Fibroblast of peridontal ligament (primary cell): ENCODE measurements at regions not wholly inside any gene's neighbourhood (a gene's known extent, or its start where the extent isn't known, plus 50 kb on each side); places are given as distances from the start of the nearest gene placed in this dataset.
"Not testable (repeated sequence)": the region's sequence is repeated elsewhere in the genome, so short reads cannot be mapped to it uniquely, and the experiment has no call there.

Experiments
- DNase-seq: peaks from one replicate; pipeline ENCODE4 v3.0.0-alpha.2; 2010; ENCODE audit errors: extremely low read depth

- DNase-seq = no peak
Observed at GRCh38 chr7:87287738-87288341, 57.6 kb upstream of the CROT start.

- DNase-seq = not testable (repeated sequence)
Observed at GRCh38 chr7:87288742-87289141, 56.7 kb upstream of the CROT start.

- peak; percentile 89 for DNase-seq
Observed at GRCh38 chr7:87295565-87295964, 49.9 kb upstream of the CROT start.
